ENCODE measurements at regions not wholly inside any gene's neighbourhood (a gene's known extent, or its start where the extent isn't known, plus 50 kb on each side); places are given as distances from the start of the nearest gene placed in this dataset.

- TF ChIP-seq CTCF (IDR thresholded peaks at IDR 0.05) (no peak), POLR2A (IDR thresholded peaks at IDR 0.05) (no peak)
These were observed 610.3 kb upstream of the GALNTL6 start for GRCh38 chr4:171202908-171203307.

Measured in body of pancreas (tissue), 4 donors.